ENCODE measurements at regions not wholly inside any gene's neighbourhood (a gene's known extent, or its start where the extent isn't known, plus 50 kb on each side); places are given as distances from the start of the nearest gene placed in this dataset.

DNA sequence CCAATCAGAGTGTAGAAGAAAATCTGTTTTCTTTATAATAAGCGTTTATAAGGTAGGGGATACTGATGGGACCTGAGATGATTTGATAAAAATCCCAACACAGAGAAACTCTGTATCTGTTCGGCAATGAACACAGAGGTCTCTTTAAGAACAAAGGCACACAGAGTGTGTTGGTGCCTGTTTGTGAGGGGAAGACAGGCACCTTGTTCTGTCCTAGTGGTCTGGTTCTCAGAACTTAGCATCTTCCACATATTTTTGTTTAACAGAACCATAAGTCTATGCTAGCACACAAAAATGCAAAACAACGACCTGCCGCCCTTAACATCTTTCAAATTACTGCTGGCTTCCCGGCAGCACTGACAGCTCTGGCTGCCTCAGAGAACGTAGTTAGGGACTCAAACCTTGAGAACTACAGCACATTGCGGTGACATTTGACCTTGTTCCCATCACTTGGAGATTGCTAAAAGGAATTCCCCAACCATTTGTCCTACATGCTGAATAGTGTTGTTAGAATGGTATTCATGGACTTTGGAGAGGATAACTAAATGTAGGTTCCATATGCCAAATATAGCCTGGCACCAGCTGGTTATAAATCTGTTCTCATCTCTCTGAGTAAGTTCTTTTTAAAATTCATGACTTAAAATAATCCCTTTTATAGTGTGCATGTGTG lies 871.7 kb upstream of the TYRP1 start:
- H3K36me3 ChIP-seq (ENCODE audit: control insufficient read depth, insufficient read depth, low read length), result no peaks in the 10 kb centered on the region
- H3K4me3 ChIP-seq (ENCODE audit: low read depth, low read length), result no peak overlapping the region
- POLR2A ChIA-PET, result no interaction called here
- DNase-seq (ENCODE audit: low read depth), result no peak
- H3K27me3 ChIP-seq (ENCODE audit: control insufficient read depth, insufficient read depth, low read length), result no peaks in the 10 kb centered on the region
- CTCF ChIA-PET, result no interaction called here
- TF ChIP-seq, protein P1, sequence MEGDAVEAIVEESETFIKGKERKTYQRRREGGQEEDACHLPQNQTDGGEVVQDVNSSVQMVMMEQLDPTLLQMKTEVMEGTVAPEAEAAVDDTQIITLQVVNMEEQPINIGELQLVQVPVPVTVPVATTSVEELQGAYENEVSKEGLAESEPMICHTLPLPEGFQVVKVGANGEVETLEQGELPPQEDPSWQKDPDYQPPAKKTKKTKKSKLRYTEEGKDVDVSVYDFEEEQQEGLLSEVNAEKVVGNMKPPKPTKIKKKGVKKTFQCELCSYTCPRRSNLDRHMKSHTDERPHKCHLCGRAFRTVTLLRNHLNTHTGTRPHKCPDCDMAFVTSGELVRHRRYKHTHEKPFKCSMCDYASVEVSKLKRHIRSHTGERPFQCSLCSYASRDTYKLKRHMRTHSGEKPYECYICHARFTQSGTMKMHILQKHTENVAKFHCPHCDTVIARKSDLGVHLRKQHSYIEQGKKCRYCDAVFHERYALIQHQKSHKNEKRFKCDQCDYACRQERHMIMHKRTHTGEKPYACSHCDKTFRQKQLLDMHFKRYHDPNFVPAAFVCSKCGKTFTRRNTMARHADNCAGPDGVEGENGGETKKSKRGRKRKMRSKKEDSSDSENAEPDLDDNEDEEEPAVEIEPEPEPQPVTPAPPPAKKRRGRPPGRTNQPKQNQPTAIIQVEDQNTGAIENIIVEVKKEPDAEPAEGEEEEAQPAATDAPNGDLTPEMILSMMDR (IDR thresholded peaks at IDR 0.05; ENCODE audit: insufficient read depth, low read depth, low read length), result no peak

DNA sequence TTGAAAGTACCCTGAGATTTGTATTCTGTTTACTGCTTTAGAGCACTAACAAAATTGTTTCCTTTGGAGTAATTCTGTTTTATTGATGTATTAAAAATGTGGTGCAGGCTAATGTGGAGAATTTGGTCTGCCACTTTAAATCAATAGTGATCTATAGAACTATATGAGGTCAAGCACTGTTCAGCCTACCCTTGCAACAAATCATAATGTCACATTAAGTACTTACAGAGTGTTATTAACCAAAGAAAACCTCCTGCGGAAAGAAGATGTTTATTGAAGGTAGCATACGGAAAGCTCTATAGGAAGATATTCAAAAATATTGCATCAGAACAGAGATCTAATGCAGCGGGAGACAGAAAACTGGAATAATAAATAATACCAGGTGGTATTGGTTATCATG lies 865.0 kb upstream of the TYRP1 start:
- no peak for DNase-seq (ENCODE audit: low read depth)
- POLR2A ChIA-PET, result no interaction called here

GRCh38 chr9:11833056-11833455 lies 860.1 kb upstream of the TYRP1 start:
- TF ChIP-seq, protein P1 (IDR thresholded peaks at IDR 0.05; ENCODE audit: insufficient read depth, low read depth, low read length), result no peak
- no peaks in the 10 kb centered on the region for H3K27me3 ChIP-seq (ENCODE audit: control insufficient read depth, insufficient read depth, low read length)
- DNase-seq (ENCODE audit: low read depth), result no peak
- CTCF ChIA-PET, result no interaction called here
- no peak overlapping the region for H3K4me3 ChIP-seq (ENCODE audit: low read depth, low read length)
- POLR2A ChIA-PET, result no interaction called here
- H3K36me3 ChIP-seq (ENCODE audit: control insufficient read depth, insufficient read depth, low read length), result no peaks in the 10 kb centered on the region

More for the DNA sequence above, 865.0 kb upstream of the TYRP1 start:
- Histone ChIP-seq H3K4me3 (ENCODE audit: low read depth, low read length) (no peak overlapping the region), H3K36me3 (ENCODE audit: control insufficient read depth, insufficient read depth, low read length) (no peaks in the 10 kb centered on the region), H3K27me3 (ENCODE audit: control insufficient read depth, insufficient read depth, low read length) (no peaks in the 10 kb centered on the region)
- CTCF ChIA-PET, result no interaction called here
- TF ChIP-seq, protein P1 (IDR thresholded peaks at IDR 0.05; ENCODE audit: insufficient read depth, low read depth, low read length), result no peak

GRCh38 chr9:11868795-11869194 lies 824.4 kb upstream of the TYRP1 start:
- no peak for DNase-seq (ENCODE audit: low read depth)
- TF ChIP-seq, protein P1 (IDR thresholded peaks at IDR 0.05; ENCODE audit: insufficient read depth, low read depth, low read length), result no peak
- no peak overlapping the region for H3K4me3 ChIP-seq (ENCODE audit: low read depth, low read length)
- POLR2A ChIA-PET, result no interaction called here
- CTCF ChIA-PET, result no interaction called here
- H3K36me3 ChIP-seq (ENCODE audit: control insufficient read depth, insufficient read depth, low read length), result no peaks in the 10 kb centered on the region
- H3K27me3 ChIP-seq (ENCODE audit: control insufficient read depth, insufficient read depth, low read length), result no peaks in the 10 kb centered on the region

- no peak overlapping the region for H3K4me3 ChIP-seq (ENCODE audit: low read depth, low read length)
- CTCF ChIA-PET, result no interaction called here
- DNase-seq (ENCODE audit: low read depth), result no peak
- TF ChIP-seq, protein P1 (IDR thresholded peaks at IDR 0.05; ENCODE audit: insufficient read depth, low read depth, low read length), result no peak
- POLR2A ChIA-PET, result no interaction called here
- H3K27me3 ChIP-seq (ENCODE audit: control insufficient read depth, insufficient read depth, low read length), result no peaks in the 10 kb centered on the region
- no peaks in the 10 kb centered on the region for H3K36me3 ChIP-seq (ENCODE audit: control insufficient read depth, insufficient read depth, low read length)
Observed at GRCh38 chr9:11871852-11872251, 821.3 kb upstream of the TYRP1 start.
